HG03097 (cell line): ENCODE measurements at regions not wholly inside any gene's neighbourhood (a gene's known extent, or its start where the extent isn't known, plus 50 kb on each side); places are given as distances from the start of the nearest gene placed in this dataset.
"Not testable (repeated sequence)": the region's sequence is repeated elsewhere in the genome, so short reads cannot be mapped to it uniquely, and the experiment has no call there.

Source experiments
- ATAC-seq: cut with Tn5 transposase; IDR thresholded peaks from one replicate; pipeline ENCODE4 v1.9.1; 2021; ENCODE audit not compliant: unreplicated experiment, low FRiP score

- not testable (repeated sequence) for ATAC-seq
Observed at GRCh38 chr9:41075671-41076070, 52.8 kb downstream of the FOXD4L6 start.

- ATAC-seq = peak; percentile 51
Observed at GRCh38 chr9:41074356-41074942, 54.0 kb downstream of the FOXD4L6 start.

- ATAC-seq = not testable (repeated sequence)
Observed at GRCh38 chr9:41073471-41074243, 54.8 kb downstream of the FOXD4L6 start.

- ATAC-seq = peak; percentile 52
Observed at GRCh38 chr9:41064125-41064795, 64.2 kb downstream of the FOXD4L6 start.

- ATAC-seq = not testable (repeated sequence)
Observed at GRCh38 chr9:41063243-41063642, 65.2 kb downstream of the FOXD4L6 start.

- not testable (repeated sequence) for ATAC-seq
Observed at GRCh38 chr9:41059603-41060002, 68.9 kb downstream of the FOXD4L6 start.

- peak; percentile 87 for ATAC-seq
Observed at GRCh38 chr9:41053666-41054363, 74.7 kb downstream of the FOXD4L6 start.

- ATAC-seq = not testable (repeated sequence)
Observed at GRCh38 chr9:41048672-41049071, 79.8 kb downstream of the FOXD4L6 start.

GRCh38 chr9:41047792-41048191 is 80.7 kb downstream of the FOXD4L6 start:
- ATAC-seq = not testable (repeated sequence)

GRCh38 chr9:41044930-41045329 is 83.6 kb downstream of the FOXD4L6 start:
- not testable (repeated sequence) for ATAC-seq

GRCh38 chr9:41043433-41043832 is 85.0 kb downstream of the FOXD4L6 start:
- not testable (repeated sequence) for ATAC-seq

GRCh38 chr9:41042111-41042510 is 86.4 kb downstream of the FOXD4L6 start:
- ATAC-seq = not testable (repeated sequence)

- not testable (repeated sequence) for ATAC-seq
Observed at GRCh38 chr9:41040705-41041342, 87.7 kb downstream of the FOXD4L6 start.

- not testable (repeated sequence) for ATAC-seq
Observed at GRCh38 chr9:41035276-41035675, 93.2 kb downstream of the FOXD4L6 start.

- not testable (repeated sequence) for ATAC-seq
Observed at GRCh38 chr9:41034699-41035197, 93.7 kb downstream of the FOXD4L6 start.

GRCh38 chr9:41033877-41034276 is 94.6 kb downstream of the FOXD4L6 start:
- ATAC-seq = not testable (repeated sequence)

GRCh38 chr9:41033360-41033759 is 95.1 kb downstream of the FOXD4L6 start:
- not testable (repeated sequence) for ATAC-seq

- not testable (repeated sequence) for ATAC-seq
Observed at GRCh38 chr9:41026912-41027676, 101.4 kb downstream of the FOXD4L6 start.

- not testable (repeated sequence) for ATAC-seq
Observed at GRCh38 chr9:41022365-41022764, 106.1 kb downstream of the FOXD4L6 start.
